ENCODE measurements at regions not wholly inside any gene's neighbourhood (a gene's known extent, or its start where the extent isn't known, plus 50 kb on each side); places are given as distances from the start of the nearest gene placed in this dataset.

- no peaks in the 10 kb centered on the region for H3K4me1 Mint-ChIP-seq (ENCODE audit: insufficient read depth, unreplicated experiment)
- intact Hi-C loops (cut with micrococcal nuclease), result no loop called here
- H3K4me3 Mint-ChIP-seq (ENCODE audit: unreplicated experiment), result no peak overlapping the region
- no peak for DNase-seq (ENCODE audit: unreplicated experiment)
- no peak overlapping the region for H3K27ac Mint-ChIP-seq (ENCODE audit: low read depth, unreplicated experiment)
- TF ChIP-seq CTCF (IDR thresholded peaks at IDR 0.05; ENCODE audit: unreplicated experiment), result no peak
- ChIA-PET CTCF (no interaction called here), POLR2A (no interaction called here)
- no peaks in the 10 kb centered on the region for H3K9me3 Mint-ChIP-seq (ENCODE audit: unreplicated experiment)
- H3K27me3 Mint-ChIP-seq (ENCODE audit: insufficient read depth, unreplicated experiment), result no peaks in the 10 kb centered on the region
- no TSS peak for BruUV-seq (replicated peaks)
- H3K36me3 Mint-ChIP-seq (ENCODE audit: insufficient read depth, unreplicated experiment), result no peaks in the 10 kb centered on the region
Measured at GRCh38 chr21:15443740-15444117, 286.1 kb upstream of the USP25 start.

DNA sequence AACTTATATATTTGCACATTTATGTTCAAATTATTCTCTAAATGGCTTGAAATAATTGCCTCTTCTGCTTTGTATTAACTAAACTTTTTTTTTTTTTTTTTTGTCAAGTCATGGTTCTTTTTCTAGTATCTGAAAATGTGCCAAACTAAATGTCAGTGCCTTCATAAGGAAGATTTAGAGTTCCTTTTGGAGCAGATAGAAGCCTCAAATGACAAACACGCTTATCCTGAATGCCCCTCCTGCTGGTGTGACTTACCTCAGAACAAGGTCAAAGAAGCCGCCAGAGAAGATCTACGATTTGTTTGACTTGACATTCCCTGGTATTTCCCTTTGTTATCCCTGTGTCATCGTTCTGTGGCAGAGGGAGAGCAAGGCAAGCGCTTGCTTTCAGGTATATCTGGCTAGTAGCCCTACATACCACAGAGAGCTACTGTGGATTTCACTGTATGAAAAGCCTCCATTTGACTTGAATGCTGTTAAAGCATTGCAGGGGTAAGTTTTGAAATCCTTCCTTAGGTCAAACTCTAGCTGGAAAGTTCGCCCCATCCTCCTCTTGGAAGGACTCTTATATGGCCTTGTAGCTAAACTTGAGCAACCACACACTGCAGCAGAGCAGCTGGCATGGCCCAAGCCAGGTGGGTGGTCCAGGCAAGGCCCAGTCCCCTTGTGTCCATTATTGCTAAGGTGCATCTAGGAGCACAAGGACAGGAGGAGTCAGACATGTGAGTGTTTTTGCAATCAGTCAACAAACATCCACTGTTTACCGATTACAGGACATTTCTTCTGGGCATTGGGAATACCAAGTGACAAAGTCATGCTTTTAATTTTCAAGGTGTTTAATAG, 285.4 kb upstream of the USP25 start:
- no peak for TF ChIP-seq CTCF (IDR thresholded peaks at IDR 0.05; ENCODE audit: unreplicated experiment)
- no TSS peak for BruUV-seq (replicated peaks)
- ChIA-PET CTCF (no interaction called here), POLR2A (interaction anchor here (0.6 kb wide), 1 partner anchor 14 kb away, joined by 3 read pairs; no protein-coding TSS in a partner anchor)
- Mint-ChIP-seq H3K9me3 (ENCODE audit: unreplicated experiment) (no peaks in the 10 kb centered on the region), H3K4me3 (ENCODE audit: unreplicated experiment) (no peak overlapping the region), H3K27ac (ENCODE audit: low read depth, unreplicated experiment) (no peak overlapping the region), H3K4me1 (ENCODE audit: insufficient read depth, unreplicated experiment) (no peaks in the 10 kb centered on the region), H3K36me3 (ENCODE audit: insufficient read depth, unreplicated experiment) (no peaks in the 10 kb centered on the region), H3K27me3 (ENCODE audit: insufficient read depth, unreplicated experiment) (no peaks in the 10 kb centered on the region)
- DNase-seq (ENCODE audit: unreplicated experiment), result no peak
- intact Hi-C loops (cut with micrococcal nuclease), result no loop called here

DNA sequence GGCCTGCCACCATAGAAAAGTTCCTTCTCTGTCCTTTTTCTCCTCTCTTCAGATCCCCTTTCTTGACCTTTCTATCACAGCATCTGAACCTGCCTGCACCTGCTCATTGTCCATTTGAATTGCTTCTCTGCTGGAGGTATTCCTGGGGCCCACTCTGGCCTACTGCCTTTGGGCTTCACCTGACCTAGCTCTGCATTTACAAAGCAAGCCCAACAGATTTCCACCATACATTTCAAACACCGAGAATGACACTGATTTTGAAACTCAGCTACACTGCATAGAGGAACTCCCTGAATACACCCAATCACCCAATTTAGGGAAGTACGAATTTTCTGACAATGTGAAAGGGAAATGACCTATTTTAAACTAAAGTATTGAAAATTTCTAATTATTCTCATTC, 284.5 kb upstream of the USP25 start:
- DNase-seq (ENCODE audit: unreplicated experiment), result no peak
- no peaks in the 10 kb centered on the region for H3K9me3 Mint-ChIP-seq (ENCODE audit: unreplicated experiment)
- no peaks in the 10 kb centered on the region for H3K36me3 Mint-ChIP-seq (ENCODE audit: insufficient read depth, unreplicated experiment)
- TF ChIP-seq CTCF (IDR thresholded peaks at IDR 0.05; ENCODE audit: unreplicated experiment), result no peak
- BruUV-seq (replicated peaks), result no TSS peak
- H3K4me3 Mint-ChIP-seq (ENCODE audit: unreplicated experiment), result no peak overlapping the region
- CTCF ChIA-PET, result no interaction called here
- H3K27ac Mint-ChIP-seq (ENCODE audit: low read depth, unreplicated experiment), result no peak overlapping the region
- no peaks in the 10 kb centered on the region for H3K27me3 Mint-ChIP-seq (ENCODE audit: insufficient read depth, unreplicated experiment)
- POLR2A ChIA-PET, result interaction anchor here (0.6 kb wide), 1 partner anchor 13 kb away, joined by 3 read pairs; no protein-coding TSS in a partner anchor
- intact Hi-C loops (cut with micrococcal nuclease), result no loop called here
- H3K4me1 Mint-ChIP-seq (ENCODE audit: insufficient read depth, unreplicated experiment), result no peaks in the 10 kb centered on the region

DNA sequence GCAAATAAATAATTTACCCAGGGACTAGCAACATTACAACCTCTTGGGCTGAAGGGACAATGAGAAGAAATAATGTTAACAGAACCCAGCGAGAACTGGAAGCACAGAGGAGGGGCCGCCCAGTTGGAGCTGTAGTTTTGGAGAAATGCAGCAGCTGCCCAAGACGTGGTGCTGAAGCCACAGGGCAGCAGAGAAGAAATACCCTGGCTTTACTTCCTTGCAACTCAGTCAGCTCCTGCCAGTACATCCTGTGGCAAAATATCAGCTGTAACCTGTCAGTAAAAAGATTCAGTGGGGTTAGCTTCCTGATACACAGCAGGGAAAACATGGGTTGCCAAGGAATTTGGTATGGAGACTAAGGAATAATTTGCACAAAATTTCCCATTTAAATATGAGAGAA, 283.6 kb upstream of the USP25 start:
- CTCF ChIA-PET, result no interaction called here
- H3K36me3 Mint-ChIP-seq (ENCODE audit: insufficient read depth, unreplicated experiment), result no peaks in the 10 kb centered on the region
- no peak overlapping the region for H3K4me3 Mint-ChIP-seq (ENCODE audit: unreplicated experiment)
- no peaks in the 10 kb centered on the region for H3K9me3 Mint-ChIP-seq (ENCODE audit: unreplicated experiment)
- intact Hi-C loops (cut with micrococcal nuclease), result no loop called here
- no TSS peak for BruUV-seq (replicated peaks)
- no peak for TF ChIP-seq CTCF (IDR thresholded peaks at IDR 0.05; ENCODE audit: unreplicated experiment)
- DNase-seq (ENCODE audit: unreplicated experiment), result no peak
- no peak overlapping the region for H3K27ac Mint-ChIP-seq (ENCODE audit: low read depth, unreplicated experiment)
- no peaks in the 10 kb centered on the region for H3K27me3 Mint-ChIP-seq (ENCODE audit: insufficient read depth, unreplicated experiment)
- no peaks in the 10 kb centered on the region for H3K4me1 Mint-ChIP-seq (ENCODE audit: insufficient read depth, unreplicated experiment)
- POLR2A ChIA-PET, result no interaction called here

All from MCF 10A (cell line).